WTC11 (cell line): ENCODE measurements at regions not wholly inside any gene's neighbourhood (a gene's known extent, or its start where the extent isn't known, plus 50 kb on each side); places are given as distances from the start of the nearest gene placed in this dataset.

Source experiments
- AFF4 ChIP-seq: sonication (generic); formaldehyde crosslinking; IDR thresholded peaks from 2 replicates; pipeline ENCODE4 v1.8.1; 2023; ENCODE audit warnings: mild to moderate bottlenecking, missing genetic modification reagents, borderline replicate concordance
- CTCF ChIP-seq: fragments of 200-600 bp; IDR thresholded peaks from 2 replicates; pipeline ENCODE4 v1.8.0; 2022; ENCODE audit warnings: antibody characterized with exemption
- MAX ChIP-seq: sonication (generic); formaldehyde crosslinking; IDR thresholded peaks from 2 replicates; pipeline ENCODE4 v1.8.0; 2022; ENCODE audit warnings: mild to moderate bottlenecking, missing genetic modification reagents
- TEAD4 ChIP-seq: sonication (generic); formaldehyde crosslinking; IDR thresholded peaks from 2 replicates; pipeline ENCODE4 v1.8.0; 2022; ENCODE audit warnings: mild to moderate bottlenecking, missing genetic modification reagents
- USF1 ChIP-seq: sonication (generic); formaldehyde crosslinking; IDR thresholded peaks from 2 replicates; pipeline ENCODE4 v1.8.0; 2022; ENCODE audit warnings: mild to moderate bottlenecking, missing genetic modification reagents

- no peak for TF ChIP-seq CTCF
- TF ChIP-seq AFF4 (CRISPR knock-in tag), result no peak
- no peak for TF ChIP-seq MAX (CRISPR knock-in tag)
- TF ChIP-seq TEAD4 (CRISPR knock-in tag), result no peak
- no peak for TF ChIP-seq USF1
These were observed 64.1 kb upstream of the MAMLD1 start for GRCh38 chrX:150298841-150299551.
